Heart right ventricle (tissue), 16 donors: ENCODE measurements at regions not wholly inside any gene's neighbourhood (a gene's known extent, or its start where the extent isn't known, plus 50 kb on each side); places are given as distances from the start of the nearest gene placed in this dataset.

ENCODE experiments used
- ATAC-seq, 8 donors: fragments of 200-7000 bp; cut with Tn5 transposase; one replicate each; pipeline ENCODE4 v1.9.1; 2020; ENCODE audit warnings: mild to moderate bottlenecking in 8 of 8, moderate library complexity in 8 of 8, moderate number of reproducible peaks in 1 of 8
- DNase-seq, 2 donors: peaks; one replicate each; pipeline ENCODE4 v3.0.0-alpha.2; 2020
- H3K27ac ChIP-seq, 10 donors: fragments of 200-600 bp; sonication (generic) in 2 of 10; one replicate each; pipeline versions ENCODE4 v1.5.0 to v1.8.0; 2020 to 2022; ENCODE audit warnings: mild to moderate bottlenecking in 3 of 10
- H3K27me3 ChIP-seq, 7 donors: fragments of 200-600 bp; one replicate each; pipeline ENCODE4 v1.8.0; 2021 to 2022; ENCODE audit warnings: mild to moderate bottlenecking in 2 of 7
- H3K36me3 ChIP-seq, 9 donors: fragments of 200-600 bp; sonication (generic) in 1 of 9; one replicate each; pipeline versions ENCODE4 v1.5.0 to v1.8.0; 2020 to 2022; ENCODE audit warnings: mild to moderate bottlenecking in 2 of 9
- H3K4me1 ChIP-seq, 9 donors: fragments of 200-600 bp; sonication (generic) in 1 of 9; one replicate each; pipeline versions ENCODE4 v1.5.0 to v1.8.0; 2020 to 2022; ENCODE audit warnings: mild to moderate bottlenecking in 4 of 9
- H3K4me3 ChIP-seq, 10 donors: fragments of 200-600 bp; sonication (generic) in 2 of 10; one replicate each; pipeline versions ENCODE4 v1.5.0 to v1.8.0; 2020 to 2022; ENCODE audit warnings: mild to moderate bottlenecking in 7 of 10, moderate library complexity in 2 of 10
- H3K9me3 ChIP-seq, 11 donors: fragments of 200-600 bp in 10 of 11; sonication (generic) in 2 of 11; one replicate each; pipeline versions ENCODE4 v1.5.0 to v1.8.0; 2013 to 2022; ENCODE audit warnings: mild to moderate bottlenecking in 2 of 11, control low read depth in 1 of 11, moderate library complexity in 1 of 11
- WGBS, 2 donors: extraction: QIAGEN DNeasy Blood & Tissue Kit; methylation state at CpG; one replicate each; pipeline ENCODE4 v1.1.7; 2013; ENCODE audit warnings: inconsistent platforms in 1 of 2; 5-methylcytosine and 5-hydroxymethylcytosine counted together
- intact Hi-C, 10 donors: fragments of 100-400 bp; cut with DNase I; formaldehyde crosslinking; loops; one replicate each; pipeline versions ENCODE4 v1.11.1 to v1.14.2; 2022
- TF ChIP-seq, protein P1 (sequence below), 9 donors: fragments of 200-600 bp; sonication (generic) in 2 of 9; IDR thresholded peaks; one replicate each; pipeline versions ENCODE4 v1.5.0 to v1.8.0; 2021 to 2022; ENCODE audit warnings: antibody characterized with exemption in 9 of 9, mild to moderate bottlenecking in 5 of 9, moderate library complexity in 1 of 9
- donor health status: Arrhythmogenic right ventricular cardiomyopathy.
- donor health status: ischemic (EF 13 %, LVEDD 7.1; RV severe dilation, severe dysfunction).
- donor health status: healthy with polysubstance abuse.
- donor health status: DM: no; HTN: yes; CAD: no.
- donor health status: DM: no; HTN: no; CAD: no.
- donor health status: ischemic (EF 25% LVEDD 6.9; RV normal size, moderate dysfunction).
- donor health status: ischemic (EF 25% LVEDD 5.7; RV mildly dilated, moderate dysfunction).
- donor health status: healthy.
- donor health status: DM: yes; HTN: yes; CAD: no.
- donor health status: Ischemic cardiomyopathy.
- donor health status: ischemic (EF 35%, LVEDD 5.7; RV mildly dilated, moderate dysfunction).
- donor health status: nonischemic (EF 11% LVEDD 7.7; RV severe dilation, severe dysfunction).
- donor health status: DM: yes; HTN: yes; CAD: no.
- donor health status: PGD.
- donor health status: ischemic (EF 29% LVEDD 5.4; RV normal size, mild dysfunction).
- donor health status: nonischemic (EF 23%, LVEDD 6.1; RV moderate dilation, normal function).

DNA sequence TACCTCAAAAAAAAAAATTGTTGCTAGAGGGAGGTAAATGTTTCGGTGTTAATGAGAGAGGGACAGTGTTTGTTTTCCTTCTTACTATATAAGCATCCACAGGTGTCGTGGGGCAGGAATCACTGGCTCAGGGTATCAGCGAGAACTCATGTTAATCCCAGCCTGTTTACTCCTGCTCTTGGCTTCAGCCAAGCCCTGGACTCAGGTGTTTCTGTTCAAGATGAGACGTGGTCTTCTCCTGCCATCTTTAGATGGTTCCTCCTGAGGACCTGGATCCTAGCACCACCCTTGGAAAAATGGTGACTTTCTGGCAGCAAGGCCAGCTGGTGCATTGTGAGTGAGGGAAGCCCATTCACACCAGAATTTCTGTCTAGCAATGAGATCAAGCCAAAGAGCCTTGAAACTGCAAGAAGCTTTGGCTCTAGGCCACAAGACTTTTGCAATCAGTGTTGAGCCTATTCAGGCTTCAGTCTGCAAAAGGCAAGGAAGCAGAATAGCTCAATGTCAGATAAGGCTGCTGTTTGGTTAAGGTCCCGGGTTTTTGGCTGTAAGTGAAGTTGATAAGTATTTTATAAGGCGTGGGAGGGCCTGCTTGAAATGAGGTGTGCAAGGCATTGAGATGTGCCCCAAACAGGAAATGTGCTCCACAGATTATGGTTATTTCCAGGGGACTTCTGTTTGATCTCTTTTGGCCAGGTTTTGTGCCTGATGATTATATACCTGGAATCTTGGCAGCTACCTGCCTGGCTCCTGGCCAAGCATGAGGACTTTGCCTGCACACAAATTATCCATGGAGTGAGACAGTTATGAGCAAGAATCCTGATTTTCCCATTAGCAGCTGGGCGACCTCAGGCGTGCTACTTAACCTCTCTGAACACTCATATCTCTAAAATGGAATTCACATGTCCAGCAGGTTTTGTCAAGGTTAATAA is 99.8 kb downstream of the TENT4A start:
- DNase-seq (peak in 1 of 2 donors; percentile 21), ATAC-seq (peak in 3 of 8 donors; percentile 33 to 80 (median 67))
- TF ChIP-seq, protein P1, sequence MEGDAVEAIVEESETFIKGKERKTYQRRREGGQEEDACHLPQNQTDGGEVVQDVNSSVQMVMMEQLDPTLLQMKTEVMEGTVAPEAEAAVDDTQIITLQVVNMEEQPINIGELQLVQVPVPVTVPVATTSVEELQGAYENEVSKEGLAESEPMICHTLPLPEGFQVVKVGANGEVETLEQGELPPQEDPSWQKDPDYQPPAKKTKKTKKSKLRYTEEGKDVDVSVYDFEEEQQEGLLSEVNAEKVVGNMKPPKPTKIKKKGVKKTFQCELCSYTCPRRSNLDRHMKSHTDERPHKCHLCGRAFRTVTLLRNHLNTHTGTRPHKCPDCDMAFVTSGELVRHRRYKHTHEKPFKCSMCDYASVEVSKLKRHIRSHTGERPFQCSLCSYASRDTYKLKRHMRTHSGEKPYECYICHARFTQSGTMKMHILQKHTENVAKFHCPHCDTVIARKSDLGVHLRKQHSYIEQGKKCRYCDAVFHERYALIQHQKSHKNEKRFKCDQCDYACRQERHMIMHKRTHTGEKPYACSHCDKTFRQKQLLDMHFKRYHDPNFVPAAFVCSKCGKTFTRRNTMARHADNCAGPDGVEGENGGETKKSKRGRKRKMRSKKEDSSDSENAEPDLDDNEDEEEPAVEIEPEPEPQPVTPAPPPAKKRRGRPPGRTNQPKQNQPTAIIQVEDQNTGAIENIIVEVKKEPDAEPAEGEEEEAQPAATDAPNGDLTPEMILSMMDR (IDR thresholded peaks at IDR 0.05), result no peak
- WGBS, 2 donors, result 63 to 65% methylated on average over 8 of the region's 8 CpGs
- peaks cover 0 to 15% (median 4%) of the 10 kb centered on the region in 7 donors for H3K27me3 ChIP-seq
- no peaks in the 10 kb centered on the region for H3K36me3 ChIP-seq
- peaks cover 0 to 4% (median 0%) of the 10 kb centered on the region in 9 donors for H3K4me1 ChIP-seq
- H3K4me3 ChIP-seq, result no peak overlapping the region
- intact Hi-C loops, result no loop called here
- H3K27ac ChIP-seq, result no peak overlapping the region
- H3K9me3 ChIP-seq, result no peaks in the 10 kb centered on the region

DNA sequence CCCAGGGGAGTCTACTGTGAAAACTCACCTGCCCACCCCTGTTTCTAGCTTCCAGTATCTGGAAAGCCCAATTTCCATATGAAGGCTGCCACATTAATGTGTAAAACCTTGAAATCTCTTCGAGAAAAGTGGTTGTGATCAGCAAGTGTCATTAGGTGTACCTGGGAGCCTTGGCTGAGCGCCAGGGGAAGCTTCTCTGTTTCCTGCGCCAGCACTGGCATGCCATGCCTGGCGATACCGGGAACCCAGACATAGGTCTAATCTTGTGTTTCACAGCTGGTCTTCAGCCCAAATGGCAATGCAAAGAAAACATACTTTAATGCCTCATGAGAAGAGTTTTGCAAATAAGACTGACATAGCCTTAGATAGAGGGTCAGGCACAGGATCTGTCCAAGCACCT is 101.6 kb downstream of the TENT4A start:
- Histone ChIP-seq H3K4me3 (no peak overlapping the region), H3K9me3 (no peaks in the 10 kb centered on the region), H3K27me3 (peaks cover 0 to 32% (median 19%) of the 10 kb centered on the region in 7 donors), H3K36me3 (no peaks in the 10 kb centered on the region), H3K4me1 (peaks cover 0 to 4% (median 0%) of the 10 kb centered on the region in 9 donors), H3K27ac (no peak overlapping the region)
- TF ChIP-seq, protein P1 (IDR thresholded peaks at IDR 0.05), result no peak
- intact Hi-C loops, result no loop called here
- ATAC-seq (no peak), DNase-seq (no peak)
- 74 to 81% methylated on average over 5 of the region's 5 CpGs for WGBS, 2 donors

DNA sequence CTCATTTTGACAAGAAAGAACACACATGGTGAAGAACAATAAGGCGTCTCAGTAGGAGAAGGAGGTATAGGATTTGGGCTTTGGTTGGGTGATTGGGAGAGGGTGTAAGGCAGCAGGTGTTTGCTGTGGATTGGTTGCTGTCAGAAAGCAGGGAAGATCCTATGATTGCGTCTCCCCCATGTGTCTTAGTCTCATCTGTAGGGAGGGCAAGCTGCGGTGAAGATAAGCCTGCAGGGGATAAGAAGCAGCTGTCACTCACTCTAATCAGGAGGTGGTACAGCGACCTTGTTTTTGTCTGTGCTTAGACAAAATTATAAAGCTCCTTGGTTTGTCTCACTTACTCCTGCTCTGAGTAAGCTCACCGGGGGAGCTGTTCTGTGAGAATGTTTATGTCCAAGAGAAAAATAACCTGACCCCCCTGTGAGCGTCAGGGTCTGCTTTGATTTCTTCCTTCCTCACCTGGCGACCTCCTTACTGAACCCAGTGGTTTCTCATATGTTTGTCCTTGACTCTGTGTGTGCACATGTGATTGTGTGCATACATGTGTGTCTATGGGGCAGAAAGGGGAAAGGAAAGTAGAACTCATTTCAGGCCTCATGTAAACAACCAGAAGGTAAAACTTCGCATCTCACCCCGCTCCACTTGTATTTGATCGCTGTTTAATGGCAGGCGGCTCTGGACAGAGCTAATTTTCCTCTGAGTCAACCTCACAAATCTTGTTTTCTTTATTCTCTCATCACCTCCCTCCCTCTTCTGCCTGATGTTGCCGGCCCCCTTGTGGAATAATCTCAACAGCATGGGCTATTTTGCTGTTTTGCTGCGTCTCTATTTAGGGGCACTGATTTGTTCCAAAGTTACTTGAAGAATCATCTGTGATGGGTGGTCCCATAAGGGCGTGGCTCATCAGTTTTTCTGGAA is 105.6 kb downstream of the TENT4A start:
- intact Hi-C loops, result no loop called here
- DNase-seq (no peak), ATAC-seq (no peak)
- H3K27me3 ChIP-seq, result peaks cover 0 to 52% (median 25%) of the 10 kb centered on the region in 7 donors
- peaks cover 0 to 24% (median 6%) of the 10 kb centered on the region in 11 donors for H3K9me3 ChIP-seq
- H3K27ac ChIP-seq, result no peak overlapping the region
- TF ChIP-seq, protein P1 (IDR thresholded peaks at IDR 0.05), result no peak
- WGBS, 2 donors, result 41 to 46% methylated on average over 14 of the region's 14 CpGs
- H3K36me3 ChIP-seq, result no peaks in the 10 kb centered on the region
- H3K4me3 ChIP-seq, result no peak overlapping the region
- H3K4me1 ChIP-seq, result no peaks in the 10 kb centered on the region

DNA sequence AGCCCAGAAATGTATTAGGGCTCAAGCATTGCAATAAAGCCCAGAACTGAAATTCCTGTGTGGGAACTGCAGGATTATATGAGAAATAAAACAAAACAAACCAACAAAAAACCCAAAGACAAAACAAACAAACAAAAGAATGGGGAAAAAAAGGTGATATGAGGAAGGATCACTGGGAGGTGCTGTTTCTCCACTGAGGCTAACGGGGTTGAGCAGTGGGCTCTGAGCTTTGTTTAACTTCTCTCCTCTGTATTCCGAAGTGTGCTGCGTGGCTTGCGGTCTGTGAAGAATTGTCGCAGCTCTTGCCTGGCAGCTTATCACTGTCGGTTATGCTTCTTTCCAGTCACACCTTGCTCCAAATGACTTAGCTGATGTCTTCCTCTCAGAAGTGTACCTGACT is 106.3 kb downstream of the TENT4A start:
- peaks cover 0 to 54% (median 25%) of the 10 kb centered on the region in 7 donors for H3K27me3 ChIP-seq
- no peak for ATAC-seq
- peaks cover 0 to 24% (median 6%) of the 10 kb centered on the region in 11 donors for H3K9me3 ChIP-seq
- no peak overlapping the region for H3K27ac ChIP-seq
- TF ChIP-seq, protein P1 (IDR thresholded peaks at IDR 0.05), result no peak
- intact Hi-C loops, result no loop called here
- no peak for DNase-seq
- no peak overlapping the region for H3K4me3 ChIP-seq
- H3K4me1 ChIP-seq, result no peaks in the 10 kb centered on the region
- no peaks in the 10 kb centered on the region for H3K36me3 ChIP-seq
- 42 to 43% methylated on average over 6 of the region's 6 CpGs for WGBS, 2 donors
